NOMO-1 treated with DMSO at 0.1 percent for 48 hours (cell line): ENCODE measurements at regions not wholly inside any gene's neighbourhood (a gene's known extent, or its start where the extent isn't known, plus 50 kb on each side); places are given as distances from the start of the nearest gene placed in this dataset.
A peak's percentile ranks its signal among the peaks of the same experiment; 100 is the strongest.
"Not testable (repeated sequence)": the region's sequence is repeated elsewhere in the genome, so short reads cannot be mapped to it uniquely, and the experiment has no call there.

ENCODE experiments used
- DNase-seq: peaks from one replicate; lab custom pipeline; 2025; ENCODE audit not compliant: unreplicated experiment; lab: John Stamatoyannopoulos, UW

GRCh38 chr5:108532129-108532445 lies 150.2 kb upstream of the FBXL17 start:
- not testable (repeated sequence) for DNase-seq

GRCh38 chr5:108531367-108532128 lies 149.7 kb upstream of the FBXL17 start:
- no peak for DNase-seq

- DNase-seq: no peak
Measured at GRCh38 chr5:108530706-108531105, 148.8 kb upstream of the FBXL17 start.

GRCh38 chr5:108529381-108529780 lies 147.5 kb upstream of the FBXL17 start:
- DNase-seq: no peak

- DNase-seq: no peak
Measured at GRCh38 chr5:108528655-108529054, 146.8 kb upstream of the FBXL17 start.

GRCh38 chr5:108524564-108524963 lies 142.7 kb upstream of the FBXL17 start:
- DNase-seq: peak; percentile 1

GRCh38 chr5:108523360-108523759 lies 141.5 kb upstream of the FBXL17 start:
- no peak for DNase-seq

GRCh38 chr5:108521841-108522506 lies 140.1 kb upstream of the FBXL17 start:
- DNase-seq: peak; percentile 45

GRCh38 chr5:108521011-108521700 lies 139.3 kb upstream of the FBXL17 start:
- peak; percentile 4 for DNase-seq

- no peak for DNase-seq
Measured at GRCh38 chr5:108516785-108517184, 134.9 kb upstream of the FBXL17 start.

GRCh38 chr5:108515517-108516105 lies 133.7 kb upstream of the FBXL17 start:
- no peak for DNase-seq

- DNase-seq: no peak
Measured at GRCh38 chr5:108508979-108509378, 127.1 kb upstream of the FBXL17 start.

GRCh38 chr5:108507631-108508030 lies 125.7 kb upstream of the FBXL17 start:
- DNase-seq: no peak

GRCh38 chr5:108505608-108506007 lies 123.7 kb upstream of the FBXL17 start:
- DNase-seq: no peak

- no peak for DNase-seq
Measured at GRCh38 chr5:108504974-108505373, 123.1 kb upstream of the FBXL17 start.

- no peak for DNase-seq
Measured at GRCh38 chr5:108503986-108504385, 122.1 kb upstream of the FBXL17 start.

- DNase-seq: not testable (repeated sequence)
Measured at GRCh38 chr5:108495615-108496014, 113.7 kb upstream of the FBXL17 start.

GRCh38 chr5:108487951-108488350 lies 106.1 kb upstream of the FBXL17 start:
- DNase-seq: no peak

- no peak for DNase-seq
Measured at GRCh38 chr5:108484035-108484434, 102.1 kb upstream of the FBXL17 start.

- peak; percentile 16 for DNase-seq
Measured at GRCh38 chr5:108481355-108481931, 99.5 kb upstream of the FBXL17 start.

- no peak for DNase-seq
Measured at GRCh38 chr5:108472237-108472636, 90.3 kb upstream of the FBXL17 start.
